ENCODE measurements at regions not wholly inside any gene's neighbourhood (a gene's known extent, or its start where the extent isn't known, plus 50 kb on each side); places are given as distances from the start of the nearest gene placed in this dataset.

DNA sequence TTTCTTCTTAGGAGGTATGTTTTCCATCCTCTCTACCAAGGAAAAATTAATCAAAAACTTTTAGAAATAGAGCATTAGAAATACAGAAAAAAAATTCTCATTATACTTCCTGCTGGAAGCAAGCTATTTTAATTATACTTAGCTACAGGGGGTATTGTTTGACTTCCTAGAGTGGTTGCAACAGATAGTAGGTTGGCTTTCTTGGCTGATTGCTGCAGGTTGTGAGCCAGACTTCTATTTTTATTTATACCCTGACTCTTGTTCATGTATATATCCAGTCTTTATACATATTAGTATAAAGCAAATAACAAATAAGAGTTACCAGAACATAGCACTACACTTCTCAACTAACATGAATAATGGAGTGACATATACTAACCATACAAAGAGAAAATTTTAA is 460.8 kb upstream of the REG3G start:
- H3K36me3 ChIP-seq (ENCODE audit: control insufficient read depth in 3 of 3, insufficient read depth in 3 of 3, low read length in 3 of 3) = no peaks in the 10 kb centered on the region
- no peaks in the 10 kb centered on the region for H3K4me1 ChIP-seq (ENCODE audit: control insufficient read depth in 3 of 3, insufficient read depth in 3 of 3, low read length in 3 of 3)
- no peak overlapping the region for H3K4me3 ChIP-seq (ENCODE audit: low read length in 3 of 3)
- no peak overlapping the region for H3K9ac ChIP-seq (ENCODE audit: low read depth in 1 of 3, low read length in 3 of 3)
- no peak overlapping the region for H3K27ac ChIP-seq (ENCODE audit: low read depth, low read length)
- no peaks in the 10 kb centered on the region for H3K9me3 ChIP-seq (ENCODE audit: control insufficient read depth in 3 of 3, low read length in 3 of 3)
- no peaks in the 10 kb centered on the region for H3K27me3 ChIP-seq (ENCODE audit: control insufficient read depth in 3 of 3, insufficient read depth in 3 of 3, low read length in 3 of 3)

DNA sequence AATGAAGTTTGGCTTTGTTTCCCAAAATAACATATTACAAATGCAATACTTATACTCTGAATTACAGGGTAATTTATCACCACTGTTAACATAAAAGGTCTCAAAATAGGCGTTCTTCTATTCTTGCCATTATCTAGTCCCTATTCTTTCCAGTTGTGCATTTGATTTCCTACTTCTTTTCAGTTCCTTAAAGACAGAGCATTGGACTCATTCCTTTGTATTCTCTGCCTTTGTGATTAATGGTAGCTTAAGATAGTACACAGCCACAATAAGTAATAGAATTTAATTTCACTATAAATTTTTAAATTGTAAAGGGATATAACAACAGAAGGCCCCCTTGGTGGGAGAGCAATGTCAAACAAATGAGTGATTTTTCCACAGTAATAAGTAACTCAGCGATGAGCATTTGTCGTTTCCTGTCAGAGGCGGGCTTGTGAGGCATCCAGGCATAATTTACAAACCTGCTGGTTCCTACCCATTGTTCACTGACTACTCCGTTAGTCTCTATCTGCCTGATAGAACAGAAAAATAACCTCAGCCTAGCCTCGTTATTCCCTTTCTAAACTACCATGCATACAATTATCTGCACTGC is 456.6 kb upstream of the REG3G start:
- no peak overlapping the region for H3K27ac ChIP-seq (ENCODE audit: low read depth, low read length)
- H3K9ac ChIP-seq (ENCODE audit: low read depth in 1 of 3, low read length in 3 of 3) = no peak overlapping the region
- H3K4me1 ChIP-seq (ENCODE audit: control insufficient read depth in 3 of 3, insufficient read depth in 3 of 3, low read length in 3 of 3) = no peaks in the 10 kb centered on the region
- H3K4me3 ChIP-seq (ENCODE audit: low read length in 3 of 3) = no peak overlapping the region
- H3K36me3 ChIP-seq (ENCODE audit: control insufficient read depth in 3 of 3, insufficient read depth in 3 of 3, low read length in 3 of 3) = no peaks in the 10 kb centered on the region
- H3K27me3 ChIP-seq (ENCODE audit: control insufficient read depth in 3 of 3, insufficient read depth in 3 of 3, low read length in 3 of 3) = no peaks in the 10 kb centered on the region
- no peaks in the 10 kb centered on the region for H3K9me3 ChIP-seq (ENCODE audit: control insufficient read depth in 3 of 3, low read length in 3 of 3)

DNA sequence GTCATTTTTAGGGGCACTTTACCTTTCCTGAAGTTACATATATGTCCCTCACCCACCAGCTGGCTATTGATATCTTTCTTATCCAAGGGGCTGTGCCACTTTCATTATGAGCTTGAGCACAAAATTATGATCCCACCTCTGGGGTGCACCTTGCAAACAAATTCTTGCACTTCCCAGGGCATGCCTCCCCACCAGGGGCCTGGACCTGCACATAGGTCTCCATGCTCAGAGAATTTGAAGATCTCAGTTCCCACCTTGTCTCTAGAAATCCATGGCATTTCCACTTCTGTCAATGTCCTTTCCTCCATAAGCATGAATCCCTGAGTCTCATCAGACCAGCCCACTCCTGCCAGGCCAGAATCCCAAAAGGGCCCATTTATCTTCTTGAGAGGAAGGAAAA is 449.1 kb upstream of the REG3G start:
- Histone ChIP-seq H3K27ac (ENCODE audit: low read depth, low read length) (no peak overlapping the region), H3K9ac (ENCODE audit: low read depth in 1 of 3, low read length in 3 of 3) (no peak overlapping the region), H3K4me3 (ENCODE audit: low read length in 3 of 3) (no peak overlapping the region), H3K36me3 (ENCODE audit: control insufficient read depth in 3 of 3, insufficient read depth in 3 of 3, low read length in 3 of 3) (no peaks in the 10 kb centered on the region), H3K9me3 (ENCODE audit: control insufficient read depth in 3 of 3, low read length in 3 of 3) (no peaks in the 10 kb centered on the region), H3K4me1 (ENCODE audit: control insufficient read depth in 3 of 3, insufficient read depth in 3 of 3, low read length in 3 of 3) (no peaks in the 10 kb centered on the region), H3K27me3 (ENCODE audit: control insufficient read depth in 3 of 3, insufficient read depth in 3 of 3, low read length in 3 of 3) (no peaks in the 10 kb centered on the region)

DNA sequence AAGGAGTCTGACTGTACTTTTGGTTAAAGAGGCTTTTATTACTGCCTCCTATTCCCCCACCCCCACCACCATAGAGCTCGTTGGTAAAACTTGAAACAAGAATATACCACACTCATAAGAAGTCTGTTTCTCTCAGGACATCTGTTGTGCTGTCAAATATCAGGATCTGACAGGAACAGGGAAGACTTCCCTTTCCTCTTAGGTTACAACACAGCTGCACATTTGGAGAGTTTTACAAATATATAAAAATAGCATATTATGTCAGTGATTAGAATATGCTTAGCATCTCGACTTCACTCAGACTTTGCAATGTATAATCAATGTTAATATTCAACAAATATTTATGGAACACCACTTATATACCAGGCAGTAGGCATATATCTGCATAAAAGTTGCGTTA is 439.6 kb upstream of the REG3G start:
- H3K27ac ChIP-seq (ENCODE audit: low read depth, low read length) = peak overlapping the region; percentile 60
- no peaks in the 10 kb centered on the region for H3K27me3 ChIP-seq (ENCODE audit: control insufficient read depth in 3 of 3, insufficient read depth in 3 of 3, low read length in 3 of 3)
- no peaks in the 10 kb centered on the region for H3K9me3 ChIP-seq (ENCODE audit: control insufficient read depth in 3 of 3, low read length in 3 of 3)
- no peaks in the 10 kb centered on the region for H3K36me3 ChIP-seq (ENCODE audit: control insufficient read depth in 3 of 3, insufficient read depth in 3 of 3, low read length in 3 of 3)
- H3K4me1 ChIP-seq (ENCODE audit: control insufficient read depth in 3 of 3, insufficient read depth in 3 of 3, low read length in 3 of 3) = peaks cover 0 to 13% (median 6%) of the 10 kb centered on the region in 3 donors
- no peak overlapping the region for H3K9ac ChIP-seq (ENCODE audit: low read depth in 1 of 3, low read length in 3 of 3)
- H3K4me3 ChIP-seq (ENCODE audit: low read length in 3 of 3) = no peak overlapping the region

DNA sequence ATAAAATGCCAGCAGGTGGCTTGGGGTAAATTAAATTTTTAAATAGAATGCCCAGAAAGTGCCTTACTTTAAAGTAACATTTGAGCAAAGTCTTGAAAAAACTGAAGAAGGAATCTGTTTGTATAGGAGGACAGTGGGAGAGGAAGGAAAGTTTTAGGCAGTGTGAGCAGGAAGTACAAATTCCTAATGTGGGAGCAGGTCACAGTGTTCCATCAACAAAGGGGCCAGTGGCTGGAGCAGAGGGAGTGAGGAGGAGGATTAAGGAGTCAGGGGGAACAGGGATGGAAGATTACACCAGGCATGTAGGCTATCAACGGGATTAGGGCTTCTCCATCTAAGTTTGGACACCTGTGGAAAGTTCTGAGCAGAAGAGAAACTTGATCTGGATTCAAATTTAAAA is 439.2 kb upstream of the REG3G start:
- Histone ChIP-seq H3K9ac (ENCODE audit: low read depth in 1 of 3, low read length in 3 of 3) (no peak overlapping the region), H3K27ac (ENCODE audit: low read depth, low read length) (peak overlapping the region; percentile 60), H3K36me3 (ENCODE audit: control insufficient read depth in 3 of 3, insufficient read depth in 3 of 3, low read length in 3 of 3) (no peaks in the 10 kb centered on the region), H3K4me3 (ENCODE audit: low read length in 3 of 3) (no peak overlapping the region), H3K4me1 (ENCODE audit: control insufficient read depth in 3 of 3, insufficient read depth in 3 of 3, low read length in 3 of 3) (peaks cover 0 to 13% (median 6%) of the 10 kb centered on the region in 3 donors), H3K9me3 (ENCODE audit: control insufficient read depth in 3 of 3, low read length in 3 of 3) (no peaks in the 10 kb centered on the region), H3K27me3 (ENCODE audit: control insufficient read depth in 3 of 3, insufficient read depth in 3 of 3, low read length in 3 of 3) (no peaks in the 10 kb centered on the region)

DNA sequence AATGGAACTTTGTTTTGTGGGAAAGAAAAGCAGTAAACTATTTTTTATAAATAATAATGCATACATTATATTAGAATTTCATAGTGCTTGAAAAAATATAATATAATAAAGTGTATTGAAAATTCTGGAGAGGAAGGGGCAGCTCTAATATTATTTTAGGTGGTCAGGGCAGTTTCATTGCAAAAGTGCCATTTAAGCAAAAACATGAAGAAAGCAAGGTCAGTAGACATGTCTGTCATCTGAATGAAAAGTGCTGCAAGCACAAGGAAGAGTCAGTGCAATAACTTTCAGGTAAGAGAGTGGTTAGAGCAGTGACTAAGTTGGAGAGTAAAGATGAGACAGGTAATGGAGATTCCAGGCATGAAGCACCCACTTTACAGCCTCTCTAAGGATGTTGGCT is 435.6 kb upstream of the REG3G start:
- H3K27ac ChIP-seq (ENCODE audit: low read depth, low read length) = no peak overlapping the region
- no peaks in the 10 kb centered on the region for H3K9me3 ChIP-seq (ENCODE audit: control insufficient read depth in 3 of 3, low read length in 3 of 3)
- H3K4me3 ChIP-seq (ENCODE audit: low read length in 3 of 3) = no peak overlapping the region
- no peaks in the 10 kb centered on the region for H3K36me3 ChIP-seq (ENCODE audit: control insufficient read depth in 3 of 3, insufficient read depth in 3 of 3, low read length in 3 of 3)
- H3K4me1 ChIP-seq (ENCODE audit: control insufficient read depth in 3 of 3, insufficient read depth in 3 of 3, low read length in 3 of 3) = peaks cover 0 to 13% (median 6%) of the 10 kb centered on the region in 3 donors
- no peaks in the 10 kb centered on the region for H3K27me3 ChIP-seq (ENCODE audit: control insufficient read depth in 3 of 3, insufficient read depth in 3 of 3, low read length in 3 of 3)
- no peak overlapping the region for H3K9ac ChIP-seq (ENCODE audit: low read depth in 1 of 3, low read length in 3 of 3)

DNA sequence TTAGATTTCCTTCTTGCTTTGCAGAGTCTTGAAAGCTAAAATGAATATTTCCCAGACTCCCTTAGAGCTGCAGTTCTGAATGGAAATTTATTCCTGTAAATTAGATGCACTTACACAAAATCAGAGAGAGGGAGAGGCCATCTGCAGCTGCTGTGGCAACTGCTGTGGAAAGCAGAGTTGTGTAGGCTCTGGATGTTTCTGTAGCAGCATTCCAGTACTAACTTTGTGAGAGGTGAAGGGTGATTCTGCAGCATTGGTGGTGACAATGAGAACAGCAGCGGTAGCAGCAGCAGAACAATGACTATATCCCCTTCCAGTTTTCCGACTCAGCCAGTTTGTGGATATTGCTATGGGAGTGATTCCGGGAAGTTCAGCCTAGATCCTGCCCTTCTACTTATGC is 433.0 kb upstream of the REG3G start:
- no peaks in the 10 kb centered on the region for H3K27me3 ChIP-seq (ENCODE audit: control insufficient read depth in 3 of 3, insufficient read depth in 3 of 3, low read length in 3 of 3)
- no peak overlapping the region for H3K27ac ChIP-seq (ENCODE audit: low read depth, low read length)
- no peaks in the 10 kb centered on the region for H3K4me1 ChIP-seq (ENCODE audit: control insufficient read depth in 3 of 3, insufficient read depth in 3 of 3, low read length in 3 of 3)
- H3K9ac ChIP-seq (ENCODE audit: low read depth in 1 of 3, low read length in 3 of 3) = no peak overlapping the region
- H3K4me3 ChIP-seq (ENCODE audit: low read length in 3 of 3) = no peak overlapping the region
- H3K36me3 ChIP-seq (ENCODE audit: control insufficient read depth in 3 of 3, insufficient read depth in 3 of 3, low read length in 3 of 3) = no peaks in the 10 kb centered on the region
- H3K9me3 ChIP-seq (ENCODE audit: control insufficient read depth in 3 of 3, low read length in 3 of 3) = no peaks in the 10 kb centered on the region

DNA sequence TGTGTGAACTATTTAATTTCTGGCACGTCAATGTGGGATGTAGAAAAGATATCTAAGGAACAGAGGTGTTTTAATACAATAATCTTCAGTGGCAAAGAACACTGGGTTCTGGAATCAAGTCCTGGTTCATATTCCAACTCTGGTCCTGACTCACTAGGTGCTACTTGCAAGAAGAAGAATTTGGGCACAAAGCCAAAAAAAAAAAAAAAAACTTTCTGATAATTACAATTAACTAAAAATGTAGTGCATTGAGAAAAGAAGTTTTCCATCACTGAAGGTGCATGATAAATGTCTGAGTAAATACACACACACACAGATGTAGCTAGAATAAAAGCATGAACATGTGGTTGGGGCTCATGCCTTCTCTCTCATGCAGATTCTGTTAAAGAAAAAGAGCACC is 424.4 kb upstream of the REG3G start:
- Histone ChIP-seq H3K27me3 (ENCODE audit: control insufficient read depth in 3 of 3, insufficient read depth in 3 of 3, low read length in 3 of 3) (no peaks in the 10 kb centered on the region), H3K4me1 (ENCODE audit: control insufficient read depth in 3 of 3, insufficient read depth in 3 of 3, low read length in 3 of 3) (no peaks in the 10 kb centered on the region), H3K36me3 (ENCODE audit: control insufficient read depth in 3 of 3, insufficient read depth in 3 of 3, low read length in 3 of 3) (no peaks in the 10 kb centered on the region), H3K9ac (ENCODE audit: low read depth in 1 of 3, low read length in 3 of 3) (no peak overlapping the region), H3K27ac (ENCODE audit: low read depth, low read length) (no peak overlapping the region), H3K9me3 (ENCODE audit: control insufficient read depth in 3 of 3, low read length in 3 of 3) (no peaks in the 10 kb centered on the region), H3K4me3 (ENCODE audit: low read length in 3 of 3) (no peak overlapping the region)

DNA sequence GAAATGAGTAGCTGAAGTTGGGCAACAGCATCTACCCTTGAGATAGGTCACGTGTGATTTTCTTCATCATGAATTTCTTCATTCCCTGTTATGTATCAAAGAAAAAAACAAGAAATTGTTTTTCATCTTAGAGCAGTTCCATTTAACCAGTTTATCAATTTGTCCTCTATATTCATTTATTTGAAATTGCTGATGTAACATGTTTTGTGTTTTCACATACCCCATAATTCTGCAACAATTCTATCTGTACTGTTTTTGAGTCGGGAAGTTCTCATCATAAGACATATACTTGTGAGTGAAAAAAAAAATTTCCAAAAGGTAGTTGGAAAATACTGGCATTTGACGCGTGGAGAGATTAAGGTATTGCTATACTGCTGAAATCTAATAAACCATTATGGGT is 422.6 kb upstream of the REG3G start:
- Histone ChIP-seq H3K4me3 (ENCODE audit: low read length in 3 of 3) (no peak overlapping the region), H3K9me3 (ENCODE audit: control insufficient read depth in 3 of 3, low read length in 3 of 3) (no peaks in the 10 kb centered on the region), H3K9ac (ENCODE audit: low read depth in 1 of 3, low read length in 3 of 3) (no peak overlapping the region), H3K4me1 (ENCODE audit: control insufficient read depth in 3 of 3, insufficient read depth in 3 of 3, low read length in 3 of 3) (no peaks in the 10 kb centered on the region), H3K27ac (ENCODE audit: low read depth, low read length) (no peak overlapping the region), H3K36me3 (ENCODE audit: control insufficient read depth in 3 of 3, insufficient read depth in 3 of 3, low read length in 3 of 3) (no peaks in the 10 kb centered on the region), H3K27me3 (ENCODE audit: control insufficient read depth in 3 of 3, insufficient read depth in 3 of 3, low read length in 3 of 3) (no peaks in the 10 kb centered on the region)

DNA sequence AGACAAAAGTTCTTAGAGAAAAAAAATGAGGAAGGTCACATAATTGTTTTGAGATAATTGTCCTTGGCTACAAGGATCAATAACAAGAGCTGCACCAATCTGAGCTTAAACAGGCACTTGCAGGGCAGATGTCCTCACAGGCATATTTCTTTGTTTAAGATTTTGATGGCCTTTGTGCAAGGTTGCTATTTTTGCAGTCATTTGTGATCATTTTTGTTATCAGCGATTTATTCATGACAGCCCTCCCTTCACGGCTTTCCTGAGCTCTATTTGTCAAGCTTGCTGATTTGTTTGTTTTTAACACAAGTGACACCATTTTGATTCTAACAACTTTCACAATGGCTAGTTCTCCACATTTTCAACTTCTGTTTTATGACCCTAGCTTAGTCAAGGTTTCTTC is 418.6 kb upstream of the REG3G start:
- no peak overlapping the region for H3K4me3 ChIP-seq (ENCODE audit: low read length in 3 of 3)
- no peak overlapping the region for H3K27ac ChIP-seq (ENCODE audit: low read depth, low read length)
- no peaks in the 10 kb centered on the region for H3K9me3 ChIP-seq (ENCODE audit: control insufficient read depth in 3 of 3, low read length in 3 of 3)
- no peaks in the 10 kb centered on the region for H3K4me1 ChIP-seq (ENCODE audit: control insufficient read depth in 3 of 3, insufficient read depth in 3 of 3, low read length in 3 of 3)
- no peaks in the 10 kb centered on the region for H3K27me3 ChIP-seq (ENCODE audit: control insufficient read depth in 3 of 3, insufficient read depth in 3 of 3, low read length in 3 of 3)
- H3K9ac ChIP-seq (ENCODE audit: low read depth in 1 of 3, low read length in 3 of 3) = no peak overlapping the region
- no peaks in the 10 kb centered on the region for H3K36me3 ChIP-seq (ENCODE audit: control insufficient read depth in 3 of 3, insufficient read depth in 3 of 3, low read length in 3 of 3)

DNA sequence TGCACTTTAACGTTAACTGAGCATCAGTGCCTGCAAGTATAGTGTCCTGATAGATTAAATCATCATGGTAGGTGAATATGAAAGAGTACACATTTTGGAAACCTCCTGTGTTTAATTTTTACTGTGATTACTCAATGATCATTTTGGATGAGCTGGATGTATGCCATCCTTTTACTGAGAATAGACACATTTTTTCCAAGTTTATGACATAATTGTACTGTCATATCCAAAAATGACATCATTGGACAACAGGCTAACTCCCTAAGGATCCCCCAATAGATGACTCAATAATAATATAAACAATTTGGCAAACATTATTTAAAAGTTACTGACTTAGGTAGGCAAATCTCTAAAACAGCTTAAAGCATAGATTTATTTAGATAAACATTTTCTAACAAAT is 410.8 kb upstream of the REG3G start:
- Histone ChIP-seq H3K9me3 (ENCODE audit: control insufficient read depth in 3 of 3, low read length in 3 of 3) (no peaks in the 10 kb centered on the region), H3K9ac (ENCODE audit: low read depth in 1 of 3, low read length in 3 of 3) (no peak overlapping the region), H3K27me3 (ENCODE audit: control insufficient read depth in 3 of 3, insufficient read depth in 3 of 3, low read length in 3 of 3) (no peaks in the 10 kb centered on the region), H3K27ac (ENCODE audit: low read depth, low read length) (no peak overlapping the region), H3K4me1 (ENCODE audit: control insufficient read depth in 3 of 3, insufficient read depth in 3 of 3, low read length in 3 of 3) (no peaks in the 10 kb centered on the region), H3K36me3 (ENCODE audit: control insufficient read depth in 3 of 3, insufficient read depth in 3 of 3, low read length in 3 of 3) (no peaks in the 10 kb centered on the region), H3K4me3 (ENCODE audit: low read length in 3 of 3) (no peak overlapping the region)
